Upper lobe of left lung (tissue), 4 donors: ENCODE measurements at regions not wholly inside any gene's neighbourhood (a gene's known extent, or its start where the extent isn't known, plus 50 kb on each side); places are given as distances from the start of the nearest gene placed in this dataset.

Experiments
- CTCF ChIP-seq, 6 experiments: fragments of 450-650 bp in 4 of 6; fragments of 200-600 bp in 2 of 6; sonication (generic) in 2 of 6; IDR thresholded peaks; one replicate each; pipeline ENCODE4 v1.5.1; 2016 to 2019; ENCODE audit warnings: antibody characterized with exemption in 6 of 6
- EP300 ChIP-seq, 4 donors: sonication (generic); formaldehyde crosslinking; IDR thresholded peaks; one replicate each; pipeline ENCODE4 v1.5.1; 2017; ENCODE audit warnings: antibody characterized with exemption in 4 of 4, control low read depth in 2 of 4
- POLR2A ChIP-seq, 4 donors: fragments of 450-650 bp; IDR thresholded peaks; one replicate each; pipeline ENCODE4 v1.5.1; 2016 to 2017; ENCODE audit warnings: antibody characterized with exemption in 4 of 4, mild to moderate bottlenecking in 2 of 4

DNA sequence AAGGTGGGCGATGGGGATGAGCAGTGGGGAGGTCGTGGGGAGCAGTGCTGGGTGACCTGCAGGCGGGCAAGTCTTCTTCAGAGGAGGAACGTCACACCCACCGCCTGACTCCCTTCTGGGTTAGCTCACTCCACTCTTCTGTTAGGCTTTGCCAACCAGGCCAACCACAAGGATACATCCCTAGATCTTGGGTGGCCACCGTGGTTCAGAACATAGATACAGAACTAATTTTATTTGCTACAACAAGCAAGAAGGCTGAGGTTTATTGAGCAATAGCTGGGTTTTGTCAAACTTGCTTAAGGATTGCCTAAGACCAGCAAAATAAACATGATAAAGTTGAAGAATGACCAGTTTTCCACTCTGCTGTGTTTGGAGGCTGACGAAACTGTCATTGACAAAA lies 109.4 kb downstream of the DACT1 start:
- TF ChIP-seq CTCF (IDR thresholded peaks at IDR 0.05) (no peak), EP300 (IDR thresholded peaks at IDR 0.05) (peak in 2 of 4 donors; percentile 68 to 82), POLR2A (IDR thresholded peaks at IDR 0.05) (no peak)
